ENCODE measurements at regions not wholly inside any gene's neighbourhood (a gene's known extent, or its start where the extent isn't known, plus 50 kb on each side); places are given as distances from the start of the nearest gene placed in this dataset.

DNA sequence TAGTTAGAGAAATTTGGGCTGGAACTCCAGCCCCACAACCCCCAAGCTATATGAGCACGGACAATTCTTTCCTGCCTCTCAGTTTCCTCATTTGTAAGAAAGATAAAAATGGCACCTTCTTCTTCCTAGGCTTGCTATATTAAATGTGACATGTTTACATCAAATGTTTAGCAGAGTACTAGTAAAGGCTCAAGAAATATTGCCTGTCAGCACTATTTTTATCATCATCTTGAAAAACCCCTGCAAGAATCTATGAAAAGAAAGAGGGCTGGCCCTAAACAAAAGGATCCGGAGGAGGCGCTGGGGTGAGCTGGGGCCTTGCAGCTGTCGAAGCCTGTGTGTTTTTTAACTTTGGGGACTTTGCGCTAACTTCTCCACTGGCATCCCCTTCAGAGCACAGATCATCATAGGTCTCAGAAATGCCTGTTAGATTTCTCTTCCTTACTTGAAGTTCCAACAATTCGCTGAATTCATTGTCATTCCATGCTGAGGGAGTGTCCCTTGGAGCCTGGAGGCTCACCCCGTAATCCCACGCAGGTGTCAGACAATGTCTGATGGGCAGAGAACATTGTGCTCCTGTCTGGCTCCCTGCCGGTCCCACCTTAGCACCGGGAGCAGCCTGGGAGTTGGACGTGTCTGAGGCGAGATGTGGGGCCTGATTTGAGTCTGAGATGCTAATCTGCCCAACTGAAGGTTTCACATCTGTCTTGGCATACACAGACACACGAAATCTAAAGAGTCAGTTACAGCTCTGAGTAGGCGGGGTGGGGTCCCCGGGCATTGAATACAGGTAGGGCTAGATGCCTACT lies 206.8 kb downstream of the NUAK1 start:
- no peak for DNase-seq (ENCODE audit: low spot score)

DNA sequence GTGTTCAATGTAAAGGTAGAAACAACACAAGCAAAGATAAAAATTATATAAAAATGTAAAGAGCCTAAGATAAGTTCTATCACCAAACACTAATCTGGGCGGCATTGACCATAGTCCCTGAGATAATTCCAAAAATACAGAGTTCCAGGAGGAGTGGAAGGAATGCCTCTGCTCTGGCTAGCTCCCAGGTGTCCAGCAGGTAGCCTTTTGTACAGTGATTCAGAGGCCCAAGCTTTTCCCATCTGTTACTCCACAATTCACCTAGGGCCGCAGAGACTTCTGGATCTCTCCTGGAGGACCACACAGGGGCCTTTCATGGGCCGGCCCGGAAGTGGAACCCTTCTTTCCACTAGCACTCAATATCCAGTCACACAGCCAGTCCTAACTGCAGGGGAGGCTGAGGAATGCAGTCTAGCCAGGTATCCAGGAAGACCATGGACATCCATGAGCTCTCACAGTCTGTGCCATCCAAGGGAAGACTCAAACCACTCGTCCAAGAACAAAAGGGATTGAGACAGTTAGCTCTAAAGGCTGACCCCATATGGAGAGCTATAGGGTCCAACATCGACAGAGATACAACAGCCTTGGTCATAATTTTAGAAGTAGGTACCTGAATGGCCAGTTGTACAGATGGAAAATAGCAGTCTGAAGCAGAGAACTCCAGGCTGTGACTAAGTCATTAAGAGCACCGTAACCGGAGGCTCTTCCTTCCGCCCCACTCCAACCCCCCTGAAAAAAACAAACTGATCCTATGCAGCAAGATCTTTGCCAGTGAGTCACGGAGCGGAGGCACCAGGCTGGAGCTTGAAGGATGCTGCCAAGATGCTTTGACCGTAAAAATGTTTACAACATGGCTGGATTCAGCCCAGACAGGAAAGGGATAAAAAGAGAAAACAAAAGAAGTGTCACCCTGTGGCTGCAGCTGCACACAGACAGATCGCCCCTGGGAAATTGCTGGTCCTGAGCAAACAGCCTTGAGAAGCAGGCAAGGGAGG lies 204.8 kb downstream of the NUAK1 start:
- DNase-seq (ENCODE audit: low spot score): peak; percentile 58

DNA sequence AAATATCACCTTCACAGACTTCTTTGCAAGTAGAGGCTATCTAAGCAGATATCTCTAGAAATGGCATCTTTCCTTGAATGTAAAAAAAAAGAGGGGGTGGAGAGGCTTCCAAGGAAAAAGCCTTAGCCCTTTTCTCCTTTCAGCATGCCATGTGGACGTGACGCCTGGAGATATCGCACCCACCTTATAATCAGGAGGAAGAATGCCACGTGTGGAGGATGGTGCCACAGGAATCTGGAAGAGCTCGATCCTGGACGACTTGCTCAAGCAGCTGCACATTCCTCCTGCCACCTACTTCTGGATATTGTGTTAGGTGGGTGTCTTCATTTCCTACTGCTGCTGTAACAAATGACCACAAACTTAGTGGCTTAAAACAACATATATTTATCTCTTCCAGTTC lies 203.6 kb downstream of the NUAK1 start:
- no peak for DNase-seq (ENCODE audit: low spot score)

DNA sequence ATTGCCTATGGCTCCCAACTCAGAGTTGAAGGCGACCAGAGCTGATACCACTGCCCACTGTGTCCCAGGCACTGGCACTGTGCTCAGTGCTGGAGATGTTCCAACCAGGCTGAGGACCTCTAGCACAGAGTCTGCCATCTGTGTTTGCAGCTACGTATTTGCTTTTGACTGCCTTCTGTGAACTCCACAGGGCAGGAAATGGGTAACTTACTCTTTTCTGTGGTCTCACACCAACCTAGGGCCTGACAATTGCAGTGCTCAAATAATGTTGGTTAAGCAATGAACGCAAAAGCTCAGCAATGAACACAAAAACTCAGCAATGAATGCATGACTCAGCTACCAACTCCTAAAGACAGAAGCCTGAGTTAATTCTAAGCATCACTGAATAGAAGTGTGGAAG lies 202.8 kb downstream of the NUAK1 start:
- no peak for DNase-seq (ENCODE audit: low spot score)

DNA sequence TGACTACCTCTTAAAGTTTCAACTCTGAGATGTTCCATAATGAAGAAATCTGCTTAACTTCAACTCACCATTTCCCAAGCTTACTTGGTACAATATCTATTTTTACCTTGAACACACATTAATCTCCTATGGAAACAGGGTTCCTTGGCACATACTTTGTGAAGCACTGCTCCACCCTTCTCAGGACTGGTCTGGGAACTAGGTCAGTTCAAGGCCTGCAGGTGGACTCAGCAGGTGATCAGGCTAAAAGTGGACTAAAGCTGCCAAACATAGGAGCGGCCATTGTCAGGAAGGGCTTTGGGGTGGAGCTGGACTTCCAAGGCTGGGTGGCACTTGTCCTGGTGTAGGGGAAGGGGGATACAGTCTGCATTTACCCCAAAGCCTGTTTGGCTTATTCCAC lies 202.3 kb downstream of the NUAK1 start:
- no peak for DNase-seq (ENCODE audit: low spot score)

DNA sequence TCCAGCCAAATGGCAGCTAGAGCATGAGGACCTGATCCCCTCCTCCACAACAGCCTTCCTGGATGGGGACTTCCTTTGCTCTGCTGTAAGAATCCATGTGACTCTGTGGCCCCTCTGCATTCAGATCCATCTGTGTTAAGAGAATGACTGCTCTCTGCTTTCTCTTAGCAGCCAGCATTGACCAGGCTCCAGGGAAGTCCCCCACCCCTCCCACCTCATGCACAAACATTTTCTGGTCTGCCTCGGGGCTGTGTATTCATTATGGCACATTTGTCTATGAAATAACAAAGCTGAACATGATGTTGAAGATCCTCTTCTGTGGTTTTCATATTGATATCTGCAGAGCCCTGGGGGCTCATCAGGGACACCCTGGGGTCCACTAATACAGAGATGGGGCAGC lies 201.7 kb downstream of the NUAK1 start:
- no peak for DNase-seq (ENCODE audit: low spot score)

DNA sequence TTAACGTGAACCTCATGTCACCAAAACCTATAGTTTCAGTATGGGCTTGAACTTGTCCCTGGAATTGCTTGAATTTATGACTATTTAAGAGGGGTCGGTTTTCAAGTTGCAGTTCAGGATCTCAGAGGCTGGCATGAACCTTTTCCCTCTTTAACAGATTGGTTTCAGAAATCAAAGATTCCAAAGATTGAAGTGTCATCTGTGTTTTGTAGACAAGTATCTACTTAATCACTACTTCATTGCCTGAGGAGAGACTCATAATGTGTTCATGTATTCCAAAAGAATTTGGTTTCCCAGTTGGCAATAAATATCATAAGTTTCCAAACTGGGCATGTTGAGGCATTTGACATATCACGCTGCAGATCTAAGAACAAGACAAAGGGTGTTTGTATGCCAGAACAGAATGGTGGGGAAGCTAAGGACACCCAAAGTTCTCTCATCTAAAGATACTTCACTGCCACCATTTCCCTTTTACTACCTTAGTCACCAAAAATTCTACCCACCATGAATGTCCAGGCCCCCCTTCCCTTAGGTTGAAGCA lies 199.5 kb downstream of the NUAK1 start:
- peak; percentile 25 for DNase-seq (ENCODE audit: low spot score)

DNA sequence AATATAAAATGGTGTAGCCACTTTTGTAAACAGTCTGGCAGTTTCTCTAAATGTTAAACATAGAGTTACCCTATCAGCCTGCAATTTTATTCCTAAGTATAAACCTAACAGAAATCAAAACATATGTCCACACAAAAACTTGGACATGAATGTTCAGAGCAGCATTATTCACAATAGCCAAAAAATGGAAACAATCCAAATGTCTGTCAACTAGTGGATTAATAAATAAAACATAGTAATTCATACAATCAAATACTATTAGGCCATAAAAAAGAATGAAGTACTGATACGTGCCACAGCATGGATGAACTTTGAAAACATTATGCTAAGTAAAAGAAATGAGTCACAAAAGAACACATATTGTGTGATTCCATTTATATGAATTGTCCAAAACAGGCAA lies 196.5 kb downstream of the NUAK1 start:
- no peak for DNase-seq (ENCODE audit: low spot score)

DNA sequence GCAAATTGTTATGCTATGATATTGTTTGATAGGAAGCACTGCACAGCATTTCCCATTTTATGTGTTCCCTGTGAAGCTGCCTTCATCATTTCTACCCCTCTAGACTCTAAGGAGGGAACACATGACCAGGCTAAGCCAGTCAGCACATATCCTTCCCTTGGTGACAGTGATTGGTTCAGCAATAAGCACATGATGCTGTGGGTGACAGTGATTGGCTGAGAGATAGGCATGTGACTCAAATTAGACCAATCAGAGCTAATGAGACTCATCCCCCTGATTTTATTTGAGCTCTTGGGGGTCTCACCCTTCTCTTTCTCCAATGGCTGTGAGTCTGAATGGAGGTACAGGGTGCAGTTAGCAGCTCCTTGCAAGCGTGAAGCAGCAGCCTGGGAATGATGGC lies 195.2 kb downstream of the NUAK1 start:
- DNase-seq (ENCODE audit: low spot score): no peak

DNA sequence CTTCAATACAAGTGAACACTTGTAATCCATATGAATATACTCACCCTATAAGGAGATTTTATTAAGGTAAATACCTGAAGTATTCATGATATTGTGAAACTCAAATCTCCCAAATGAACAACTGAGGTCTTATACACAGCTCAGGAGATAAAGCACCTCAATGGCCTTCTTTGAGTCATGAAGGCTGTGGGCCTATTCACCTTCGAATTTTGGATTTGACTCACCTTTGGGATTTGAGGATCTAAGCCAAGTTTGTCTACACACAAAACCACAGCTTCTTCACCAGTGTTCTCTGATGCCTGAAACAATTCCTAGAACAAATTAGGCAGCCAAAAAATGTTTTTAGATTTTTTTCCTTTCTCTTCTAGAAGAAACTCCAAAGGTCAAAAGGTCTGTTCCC lies 194.1 kb downstream of the NUAK1 start:
- no peak for DNase-seq (ENCODE audit: low spot score)

DNA sequence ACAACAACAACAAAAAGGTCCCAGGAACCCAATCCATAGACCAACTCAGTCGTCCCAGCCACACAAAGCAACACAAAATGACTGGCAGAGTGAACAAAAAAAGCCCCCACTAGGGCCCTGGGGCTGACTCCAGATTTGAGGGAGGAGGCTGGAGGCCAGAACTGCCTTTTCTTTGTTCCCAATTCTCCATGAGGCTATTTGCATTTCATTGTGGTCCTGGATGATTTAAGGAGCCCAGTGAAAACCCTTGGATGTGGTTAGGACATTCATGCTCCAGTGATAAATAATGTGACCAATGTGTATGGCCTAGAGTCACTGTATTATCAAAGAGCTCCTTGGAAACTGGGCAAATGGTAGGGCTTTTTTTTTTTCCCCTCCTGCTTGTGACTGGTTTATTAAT lies 192.9 kb downstream of the NUAK1 start:
- DNase-seq (ENCODE audit: low spot score): no peak

DNA sequence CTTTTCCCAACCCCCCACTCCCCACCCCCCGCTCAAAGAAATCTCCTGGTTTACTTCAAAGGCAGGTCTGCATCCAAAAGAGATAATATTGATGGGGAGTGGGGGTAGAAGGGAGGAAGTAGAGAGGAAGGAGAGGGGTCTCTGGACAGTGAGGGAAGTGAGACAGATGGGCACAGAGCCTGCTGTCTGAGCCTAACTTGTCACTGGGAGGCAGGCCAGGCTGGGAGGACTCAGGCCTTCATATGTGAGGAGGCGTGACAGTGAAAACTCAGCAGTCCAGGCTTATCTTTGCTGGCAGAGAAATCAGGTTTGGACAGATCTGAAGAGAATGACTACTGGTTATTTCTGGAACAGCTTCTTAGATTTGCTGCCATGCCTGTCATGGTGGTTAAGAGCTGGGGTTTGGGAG lies 192.3 kb downstream of the NUAK1 start:
- no peak for DNase-seq (ENCODE audit: low spot score)

DNA sequence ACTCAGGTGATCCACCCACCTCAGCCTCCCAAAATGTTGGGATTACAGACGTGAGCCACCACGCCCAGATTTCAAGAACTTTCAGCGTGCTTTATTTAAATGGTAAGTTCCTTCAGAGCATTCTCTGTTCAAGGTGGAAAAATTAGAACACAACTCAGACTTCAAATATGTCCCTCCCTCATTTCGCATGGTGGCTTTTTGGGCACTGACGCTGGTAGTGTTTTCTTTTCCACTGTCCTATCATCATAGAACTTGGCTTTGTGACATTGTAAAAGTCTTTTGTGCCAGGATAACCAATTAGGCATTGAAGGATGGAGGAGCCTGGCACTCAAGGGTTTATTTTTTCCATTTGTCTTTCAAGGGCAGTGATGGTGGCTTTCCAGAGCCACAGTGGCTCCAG lies 190.8 kb downstream of the NUAK1 start:
- DNase-seq (ENCODE audit: low spot score): no peak

DNA sequence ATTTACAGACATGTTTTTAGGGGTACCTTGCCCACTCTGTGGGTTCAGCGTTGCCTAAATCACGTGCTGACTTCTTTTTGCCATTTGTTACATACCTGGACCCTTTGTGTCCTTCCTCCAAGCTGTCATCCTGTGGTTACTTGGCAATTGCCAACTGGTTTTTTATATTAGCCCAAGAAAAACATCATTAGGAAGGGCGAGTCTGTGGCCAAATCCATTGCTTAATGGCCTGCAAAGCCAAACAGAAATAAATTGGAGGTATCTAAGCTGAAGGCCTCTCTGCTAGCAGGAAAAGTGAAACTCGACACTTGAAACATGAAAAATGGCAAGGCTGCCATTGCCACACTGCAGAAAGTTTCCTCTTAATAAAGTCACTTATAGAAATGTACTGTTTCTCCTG lies 190.4 kb downstream of the NUAK1 start:
- DNase-seq (ENCODE audit: low spot score): no peak

DNA sequence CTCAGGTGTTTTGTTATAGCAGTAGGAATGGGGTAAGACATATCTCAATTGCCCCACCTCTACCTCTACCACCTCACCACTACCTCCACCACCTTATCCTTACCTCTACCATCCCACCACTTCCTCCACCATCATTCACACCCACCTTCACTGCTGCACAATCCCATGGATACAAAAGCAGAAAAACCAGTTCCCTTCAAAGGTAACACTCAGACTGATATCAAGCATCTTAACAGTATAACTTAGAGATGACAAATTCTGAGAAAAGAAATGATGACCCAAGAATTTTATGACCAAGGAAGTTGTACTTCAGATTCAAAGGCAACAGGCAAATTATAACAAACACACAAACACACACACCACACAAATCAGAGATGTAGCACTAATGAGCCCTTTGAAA lies 189.4 kb downstream of the NUAK1 start:
- DNase-seq (ENCODE audit: low spot score): no peak

DNA sequence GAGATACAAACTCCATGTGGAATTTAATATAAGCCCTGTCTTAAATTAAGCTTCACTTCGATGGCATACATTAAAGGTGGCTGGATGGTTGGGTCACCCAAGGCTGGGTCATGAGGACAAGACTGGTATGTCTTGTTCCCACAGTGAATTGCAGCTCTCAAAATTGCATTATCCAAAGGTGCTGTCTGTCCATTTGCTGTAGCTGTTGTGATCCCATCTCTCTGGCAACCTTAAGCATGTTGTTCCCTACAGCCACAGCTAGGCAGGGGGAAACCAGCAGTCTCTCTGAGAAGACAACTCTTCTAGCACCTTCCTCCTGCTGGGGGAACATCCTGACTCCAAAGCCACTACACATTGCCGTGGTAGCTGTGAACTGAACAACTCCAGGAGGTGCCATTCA lies 187.0 kb downstream of the NUAK1 start:
- no peak for DNase-seq (ENCODE audit: low spot score)

DNA sequence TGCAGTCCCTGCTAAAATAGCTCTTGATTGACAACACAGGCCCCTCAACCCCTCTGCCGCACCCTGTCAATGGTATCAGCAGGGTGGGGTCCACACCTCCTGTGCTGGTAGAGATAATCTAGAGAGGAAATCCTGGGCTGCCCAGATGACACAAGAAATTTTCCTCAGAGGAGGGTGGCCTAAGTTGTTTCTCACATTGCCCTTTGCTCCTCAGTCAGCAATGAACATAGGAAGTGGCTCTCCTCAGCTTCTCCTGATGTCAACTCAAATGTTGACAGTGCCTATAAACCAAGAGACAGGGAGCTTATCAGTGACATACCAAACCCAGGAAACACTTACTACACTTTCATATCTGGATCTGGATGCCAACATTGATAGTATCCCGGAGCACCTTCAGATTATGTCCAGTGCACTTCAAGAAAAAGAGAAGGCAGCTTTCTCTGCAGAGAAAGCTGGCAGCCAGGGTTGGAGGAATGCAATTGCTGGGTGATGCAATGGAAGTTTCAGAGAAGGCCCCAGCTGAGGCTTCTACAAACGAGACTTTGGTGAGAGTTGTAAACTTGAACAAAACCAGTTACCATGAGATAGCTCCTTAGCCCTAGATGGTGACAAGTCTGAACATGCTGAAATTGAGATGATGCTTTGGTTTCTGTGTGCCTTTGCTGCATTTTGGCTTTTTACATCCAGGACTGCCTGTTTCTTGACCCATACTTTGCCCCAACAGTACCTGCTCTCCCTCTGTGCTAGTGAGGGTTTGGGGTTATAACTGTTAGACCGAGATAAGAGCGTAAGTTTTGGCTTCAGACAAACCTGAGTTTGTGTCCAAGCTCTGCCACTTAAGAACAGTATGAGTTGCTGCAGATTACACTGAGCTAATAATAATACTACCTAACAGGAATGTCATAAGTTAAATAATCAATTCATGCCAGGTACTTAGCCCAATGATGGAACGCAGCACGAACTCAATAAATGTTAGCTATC lies 183.5 kb downstream of the NUAK1 start:
- DNase-seq (ENCODE audit: low spot score): no peak

DNA sequence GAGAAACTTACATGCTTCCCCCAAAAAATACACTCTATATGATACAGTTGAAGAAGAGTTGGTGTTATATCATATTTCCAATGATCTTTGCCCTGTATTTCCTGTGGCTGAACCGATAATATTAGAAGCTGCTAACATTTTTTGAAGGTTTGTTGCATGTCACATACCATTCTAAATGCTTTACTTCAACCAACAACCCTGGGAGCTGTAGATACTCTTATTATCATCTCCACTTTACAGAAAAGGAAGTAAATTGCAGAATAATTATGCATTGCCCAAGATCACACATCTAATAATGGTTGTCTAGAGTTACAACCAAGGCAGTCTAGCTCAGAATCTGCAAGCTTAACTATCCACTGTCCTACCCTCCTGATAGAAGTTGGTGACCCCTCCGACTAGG lies 182.8 kb downstream of the NUAK1 start:
- no peak for DNase-seq (ENCODE audit: low spot score)

DNA sequence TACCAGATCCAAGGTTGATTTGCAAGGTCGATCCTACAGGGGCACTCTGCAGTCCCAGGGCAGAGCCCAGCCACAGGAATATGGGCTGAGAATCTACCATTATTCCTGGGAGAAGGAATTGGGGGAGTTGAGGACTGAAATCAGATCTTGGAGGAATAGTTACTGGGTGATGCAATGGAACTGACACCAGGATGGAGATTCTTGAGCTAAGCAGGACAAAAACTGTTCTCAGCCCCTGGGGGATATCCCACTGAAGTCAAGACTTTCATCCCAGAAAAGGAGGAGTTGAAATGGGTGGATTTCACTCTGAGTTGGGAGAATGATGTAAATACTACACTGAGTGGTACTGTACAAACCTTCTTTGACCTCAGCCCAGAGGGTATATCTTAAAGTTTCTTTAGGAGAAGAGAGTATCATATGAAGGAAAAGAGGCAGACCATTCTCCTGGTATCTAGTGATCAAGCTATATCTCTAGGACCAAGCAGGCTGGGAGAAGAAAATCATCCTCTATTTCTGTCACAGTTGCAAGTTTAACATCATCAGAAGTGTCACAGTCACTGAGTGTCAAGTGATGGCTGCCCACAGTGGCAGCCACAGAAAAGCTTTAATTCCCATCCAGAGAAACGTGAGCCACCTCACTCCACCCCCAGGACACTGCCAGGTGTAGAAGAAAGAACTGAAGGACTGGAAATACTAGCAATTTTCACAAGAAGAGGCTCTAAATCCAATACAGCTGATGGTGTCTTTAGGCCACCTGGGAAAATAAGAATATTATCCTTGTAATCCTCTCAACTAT lies 181.9 kb downstream of the NUAK1 start:
- DNase-seq (ENCODE audit: low spot score): no peak

DNA sequence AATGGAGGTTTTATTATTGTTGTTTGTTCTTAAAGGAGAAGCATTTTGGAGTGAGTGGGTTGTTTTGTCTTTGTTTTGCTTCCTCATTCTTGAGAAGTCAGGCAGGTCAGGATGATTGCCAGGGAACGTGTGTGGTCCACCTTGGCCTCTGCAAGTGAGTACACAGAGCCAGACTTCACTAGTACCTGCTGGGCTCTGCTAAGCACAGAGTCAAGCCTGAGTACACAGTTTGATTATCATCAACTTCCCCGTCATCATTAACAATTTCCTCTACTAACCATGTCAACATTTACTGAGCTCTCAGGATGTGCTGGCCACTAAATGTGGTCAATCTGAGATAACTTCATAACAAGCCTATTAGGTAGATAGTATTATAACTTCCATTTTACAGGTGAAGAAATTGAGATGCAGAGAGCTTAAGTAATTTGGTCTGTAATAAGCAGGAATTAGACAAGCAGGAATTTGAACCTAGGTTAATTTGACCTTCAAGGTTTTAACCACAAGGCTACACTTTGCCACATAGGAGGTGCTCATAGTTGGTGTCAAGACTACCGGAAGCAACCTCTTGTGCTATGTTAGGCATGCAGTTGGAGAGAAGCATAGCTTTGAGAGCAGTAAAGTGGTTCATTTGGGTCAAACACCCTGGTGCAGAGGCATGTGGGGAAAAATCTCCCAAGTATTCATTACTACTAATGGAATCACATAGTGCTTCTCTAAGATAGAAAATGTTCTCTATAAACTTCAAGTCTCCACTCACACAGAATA lies 178.3 kb downstream of the NUAK1 start:
- DNase-seq (ENCODE audit: low spot score): no peak

Measured in COLO829 (cell line).